ENCODE measurements at regions not wholly inside any gene's neighbourhood (a gene's known extent, or its start where the extent isn't known, plus 50 kb on each side); places are given as distances from the start of the nearest gene placed in this dataset.
"Not testable (repeated sequence)": the region's sequence is repeated elsewhere in the genome, so short reads cannot be mapped to it uniquely, and the experiment has no call there.

DNA sequence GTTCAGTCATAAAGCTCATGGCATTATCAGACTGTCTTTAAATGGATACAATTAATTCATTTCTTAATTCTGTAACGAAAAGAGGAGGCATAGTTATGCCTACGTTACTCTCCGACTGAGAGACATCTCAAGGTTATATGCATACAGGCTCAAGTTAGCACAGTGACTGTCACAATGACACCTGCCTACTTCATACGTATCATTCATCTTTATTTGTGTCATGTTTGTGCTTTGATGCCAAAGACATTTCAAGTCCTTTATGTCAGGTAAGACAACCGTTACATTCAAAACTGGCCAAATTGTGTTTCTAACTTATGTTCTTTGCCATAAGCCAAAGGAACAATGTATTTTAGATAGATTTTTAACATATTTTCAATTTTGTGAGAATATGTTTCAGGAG, 328.8 kb upstream of the NRG3 start:
- no peak for DNase-seq (ENCODE audit: extremely low read depth in 1 of 2, low read depth in 1 of 2)

DNA sequence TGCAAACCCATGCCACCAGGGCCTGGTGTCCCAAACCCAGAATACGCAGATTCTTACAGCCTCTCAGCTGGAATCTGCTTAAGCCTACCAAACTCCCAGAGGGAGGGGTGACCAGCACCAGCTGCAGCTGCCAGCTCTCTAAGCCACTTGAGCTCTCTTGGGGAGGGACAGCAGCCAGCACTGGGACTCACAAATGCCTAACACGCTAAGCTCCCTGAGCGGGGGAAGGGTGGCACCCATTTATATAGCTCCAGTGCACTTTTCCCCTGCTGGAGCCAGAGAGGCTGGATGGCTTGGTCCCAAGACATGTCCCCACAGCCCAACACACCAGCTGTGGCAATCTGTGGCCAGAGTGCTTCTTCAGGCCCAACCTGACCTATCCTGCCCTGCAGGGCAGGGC, 326.8 kb upstream of the NRG3 start:
- DNase-seq (ENCODE audit: extremely low read depth in 1 of 2, low read depth in 1 of 2), result no peak

DNA sequence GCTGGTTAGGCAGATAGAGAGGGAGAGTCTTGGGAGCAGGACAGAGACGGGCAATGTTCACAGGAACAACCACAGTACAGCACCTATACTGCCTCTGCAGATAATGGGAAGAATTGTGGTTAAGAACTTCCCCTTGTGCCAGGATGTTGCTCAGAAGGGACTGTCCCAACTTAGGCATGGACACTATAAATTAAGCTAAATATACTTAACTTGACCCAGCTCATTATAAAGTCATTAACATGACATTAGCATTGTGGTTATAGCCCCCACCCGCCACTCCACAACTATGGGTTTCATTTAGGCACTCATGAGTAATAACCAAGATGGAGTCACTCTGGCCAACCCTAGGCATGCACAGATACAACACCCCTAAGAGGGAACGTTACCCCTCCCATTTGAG, 310.9 kb upstream of the NRG3 start:
- no peak for DNase-seq (ENCODE audit: extremely low read depth in 1 of 2, low read depth in 1 of 2)

DNA sequence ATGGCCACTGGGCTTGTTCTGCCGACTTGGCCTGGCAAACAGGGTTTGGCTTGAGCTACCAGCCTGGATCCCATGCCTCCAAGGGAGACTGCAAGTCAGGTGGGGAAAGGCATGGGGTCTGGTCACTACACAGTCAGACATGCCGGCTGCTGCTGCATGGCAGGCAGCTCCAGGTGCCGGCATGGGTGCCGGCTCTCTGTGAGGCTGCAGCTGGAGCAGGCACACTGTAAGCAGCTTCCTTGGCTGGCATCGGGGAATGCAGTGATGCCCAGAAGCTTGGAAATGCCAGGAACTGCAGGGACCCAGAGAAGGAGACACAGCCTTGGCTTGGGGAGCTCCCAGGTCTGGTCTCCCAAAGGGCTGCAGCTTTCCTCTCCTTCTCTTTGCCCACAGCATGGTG, 305.5 kb upstream of the NRG3 start:
- no peak for DNase-seq (ENCODE audit: extremely low read depth in 1 of 2, low read depth in 1 of 2)

DNA sequence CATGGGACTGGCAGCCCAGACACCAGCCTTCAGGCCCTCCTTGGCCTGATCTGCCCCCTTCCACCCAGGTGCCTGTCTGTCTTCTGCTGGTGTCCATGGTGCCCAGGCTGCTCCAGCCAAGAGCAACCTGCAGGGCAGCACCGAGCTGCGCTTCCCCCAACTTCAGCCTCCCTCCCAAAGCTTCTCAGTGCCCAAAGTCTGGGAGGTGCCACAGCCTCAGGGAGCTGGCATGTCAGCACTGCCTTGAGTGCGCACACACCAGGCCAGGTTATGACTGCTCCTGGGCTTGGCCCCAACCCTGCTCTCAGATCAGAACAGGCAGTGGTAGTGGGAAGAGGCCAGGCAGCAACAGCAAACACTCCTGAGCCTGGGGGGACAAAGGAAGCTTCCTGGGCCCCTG, 304.6 kb upstream of the NRG3 start:
- no peak for DNase-seq (ENCODE audit: extremely low read depth in 1 of 2, low read depth in 1 of 2)

DNA sequence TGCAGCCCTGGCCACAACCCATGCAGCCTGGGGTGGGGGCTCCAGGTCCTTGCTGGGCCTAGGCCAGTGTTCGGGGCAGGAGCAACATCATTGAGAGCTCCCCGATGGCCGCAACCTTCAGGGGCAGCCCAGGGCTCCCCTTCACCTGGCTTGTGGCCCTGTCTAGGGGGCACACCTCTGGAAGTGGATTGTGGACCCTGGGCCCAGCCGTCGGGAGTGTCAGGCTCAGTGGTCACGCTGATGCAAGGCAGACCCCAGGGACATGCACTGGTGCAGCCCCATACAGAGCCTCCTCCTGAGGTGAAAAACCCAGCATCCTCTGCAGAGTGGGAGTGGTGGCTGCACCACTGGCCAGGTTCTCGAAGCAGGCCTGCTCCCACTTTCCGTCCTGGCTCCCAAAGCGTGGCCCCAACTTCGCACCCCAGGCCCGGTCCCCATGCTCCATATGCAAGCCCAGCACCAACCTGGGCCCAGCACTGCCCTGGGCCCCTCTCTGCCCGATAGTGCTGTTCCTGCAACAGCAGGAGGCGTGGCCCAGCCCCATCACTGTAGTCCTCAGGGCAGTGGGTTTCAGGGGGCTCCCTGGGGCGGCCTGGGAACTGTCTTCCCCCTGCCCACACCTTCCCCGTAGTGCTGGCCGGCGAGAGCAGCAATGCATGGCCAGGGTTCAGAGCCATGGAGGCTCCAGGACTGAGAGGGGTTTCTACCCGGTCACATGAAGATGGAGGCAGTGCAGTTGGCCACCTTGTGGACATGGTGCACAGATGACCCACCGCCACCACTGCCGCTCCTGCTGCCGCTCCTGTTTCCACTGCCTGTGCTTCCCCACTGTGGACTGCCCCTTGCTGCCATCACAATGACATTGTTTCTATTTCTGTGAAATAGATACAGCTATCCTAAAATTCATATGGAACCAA, 303.9 kb upstream of the NRG3 start:
- DNase-seq (ENCODE audit: extremely low read depth in 1 of 2, low read depth in 1 of 2), result no peak

DNA sequence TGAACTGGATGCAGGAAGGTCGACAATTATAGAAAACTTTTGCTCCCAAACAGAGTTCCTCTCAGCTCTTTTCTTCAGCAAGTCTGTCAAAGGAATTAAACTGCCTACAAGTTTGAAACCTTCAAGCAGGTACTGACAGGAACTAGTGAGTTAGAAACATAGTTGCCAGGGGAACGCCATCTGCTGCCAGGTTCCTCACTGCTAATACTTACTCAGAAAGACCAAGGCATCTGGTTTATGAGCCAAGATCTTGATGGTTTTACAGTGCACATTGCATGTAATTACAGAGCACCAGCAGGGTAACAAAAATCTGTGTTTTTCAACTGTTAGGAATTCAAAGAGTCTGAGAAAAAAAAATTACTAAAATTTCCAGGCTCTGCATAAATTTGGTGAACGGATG, 300.0 kb upstream of the NRG3 start:
- no peak for DNase-seq (ENCODE audit: extremely low read depth in 1 of 2, low read depth in 1 of 2)

GRCh38 chr10:81576336-81576735, 298.7 kb upstream of the NRG3 start:
- no peak for DNase-seq (ENCODE audit: extremely low read depth in 1 of 2, low read depth in 1 of 2)

GRCh38 chr10:81594991-81595390, 280.0 kb upstream of the NRG3 start:
- no peak for DNase-seq (ENCODE audit: extremely low read depth in 1 of 2, low read depth in 1 of 2)

DNA sequence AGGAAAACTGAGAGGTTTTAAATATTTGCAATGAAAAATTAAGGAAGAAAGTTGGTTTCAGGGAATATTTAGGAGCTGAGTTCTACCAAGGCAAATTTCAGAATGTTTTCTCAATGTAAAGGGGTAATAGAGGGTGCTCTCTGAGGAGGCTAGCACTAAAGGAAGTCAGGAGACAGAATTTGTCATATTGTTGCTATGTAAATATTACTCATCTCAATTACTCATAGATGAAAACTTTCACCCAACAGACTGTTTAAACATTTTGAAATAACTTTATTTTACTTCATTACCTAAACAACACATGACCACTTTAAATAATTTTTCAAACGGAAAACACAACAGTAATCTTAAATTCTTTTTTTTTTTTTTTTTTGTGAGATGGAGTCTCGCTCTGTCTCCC, 274.8 kb upstream of the NRG3 start:
- DNase-seq (ENCODE audit: extremely low read depth in 1 of 2, low read depth in 1 of 2), result no peak

DNA sequence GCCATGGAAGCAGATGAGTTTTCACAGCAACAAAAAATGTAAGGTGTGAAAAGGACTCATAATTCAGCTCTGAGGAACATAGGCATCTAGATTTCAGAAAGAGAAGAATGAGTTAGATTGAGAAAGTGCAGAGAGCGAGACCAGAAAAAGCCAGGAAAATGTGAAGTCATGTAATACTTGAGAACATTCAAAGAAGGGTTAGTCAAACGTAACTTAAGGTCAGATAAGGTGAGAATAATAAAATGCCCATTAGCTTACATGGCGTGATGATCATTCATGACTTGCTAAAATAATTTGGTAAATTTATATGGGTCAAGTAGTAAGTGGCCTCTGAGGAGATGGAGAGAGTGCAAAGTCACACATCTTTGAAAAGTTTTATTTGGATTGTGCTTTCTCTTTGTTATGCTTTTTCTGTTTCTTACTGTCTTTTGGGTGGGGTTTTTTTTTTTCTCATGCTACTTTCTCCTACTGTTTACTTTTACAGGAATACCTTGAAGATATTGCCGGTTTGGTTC, 271.8 kb upstream of the NRG3 start:
- no peak for DNase-seq (ENCODE audit: extremely low read depth in 1 of 2, low read depth in 1 of 2)

DNA sequence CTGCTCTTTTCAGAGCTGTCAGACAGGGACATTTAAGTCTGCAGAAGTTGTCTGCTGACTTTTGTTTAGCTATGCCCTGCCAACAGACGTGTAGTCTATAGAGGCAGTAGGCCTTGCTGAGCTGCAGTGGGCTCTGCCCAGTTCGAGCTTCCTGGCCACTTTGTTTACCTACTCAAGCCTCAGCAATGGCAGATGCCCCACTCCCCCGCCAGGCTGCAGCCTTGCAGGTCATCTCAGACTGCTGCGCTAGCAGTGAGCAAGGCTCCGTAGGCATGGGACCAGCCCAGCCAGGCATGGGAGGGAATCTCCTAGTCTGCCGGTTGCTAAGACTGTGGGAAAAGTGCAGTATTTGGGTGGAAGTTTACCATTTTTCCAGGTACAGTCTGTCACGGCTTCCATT, 230.5 kb upstream of the NRG3 start:
- DNase-seq (ENCODE audit: extremely low read depth in 1 of 2, low read depth in 1 of 2), result not testable (repeated sequence)

- DNase-seq (ENCODE audit: extremely low read depth in 1 of 2, low read depth in 1 of 2), result no peak
Measured at GRCh38 chr10:81655986-81656385, 219.0 kb upstream of the NRG3 start.

DNA sequence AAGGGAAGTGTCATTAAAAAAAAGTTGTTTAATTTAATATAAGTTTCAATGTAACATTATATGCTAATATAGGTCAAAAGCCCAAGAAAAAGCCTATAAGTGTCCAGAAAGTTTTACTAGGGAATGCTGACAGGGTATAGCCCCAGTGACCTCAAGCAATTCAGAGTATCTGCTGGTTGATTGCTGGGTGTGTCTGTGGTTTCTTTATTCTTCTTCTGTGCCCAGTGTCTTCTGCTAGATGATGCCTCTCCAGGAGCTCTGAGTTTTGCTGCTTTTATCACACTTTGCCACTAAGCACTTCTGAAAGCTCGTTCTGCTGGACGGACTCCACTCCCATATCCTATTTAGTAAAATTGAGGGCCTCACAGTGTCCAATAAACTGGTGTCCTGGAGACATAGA, 212.2 kb upstream of the NRG3 start:
- DNase-seq (ENCODE audit: extremely low read depth in 1 of 2, low read depth in 1 of 2), result no peak

- DNase-seq (ENCODE audit: extremely low read depth in 1 of 2, low read depth in 1 of 2), result not testable (repeated sequence)
Measured at GRCh38 chr10:81664800-81665199, 210.2 kb upstream of the NRG3 start.

GRCh38 chr10:81674941-81675340, 200.1 kb upstream of the NRG3 start:
- DNase-seq (ENCODE audit: extremely low read depth in 1 of 2, low read depth in 1 of 2), result no peak

DNA sequence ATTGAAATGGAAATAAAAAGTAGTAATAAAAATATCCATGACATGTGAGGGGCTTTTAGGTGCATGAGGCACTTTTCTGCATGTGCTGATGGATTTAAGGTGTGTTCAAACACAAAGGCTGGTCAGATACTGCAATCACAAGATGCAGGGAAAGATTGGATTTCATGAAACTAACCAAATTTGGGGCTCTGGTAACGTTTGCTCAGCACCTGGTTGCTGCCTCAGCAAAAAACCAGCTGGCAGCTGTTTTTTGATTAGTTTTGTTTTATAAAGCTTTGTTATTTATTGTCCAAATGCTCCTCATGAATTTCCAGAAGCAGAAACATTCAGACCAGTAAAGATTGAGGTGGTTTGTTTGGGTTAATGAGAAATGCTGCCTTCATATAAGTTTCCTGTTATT, 195.7 kb upstream of the NRG3 start:
- DNase-seq (ENCODE audit: extremely low read depth in 1 of 2, low read depth in 1 of 2), result no peak

- DNase-seq (ENCODE audit: extremely low read depth in 1 of 2, low read depth in 1 of 2), result no peak
Measured at GRCh38 chr10:81680359-81680758, 194.6 kb upstream of the NRG3 start.

GRCh38 chr10:81688459-81688858, 186.5 kb upstream of the NRG3 start:
- no peak for DNase-seq (ENCODE audit: extremely low read depth in 1 of 2, low read depth in 1 of 2)

DNA sequence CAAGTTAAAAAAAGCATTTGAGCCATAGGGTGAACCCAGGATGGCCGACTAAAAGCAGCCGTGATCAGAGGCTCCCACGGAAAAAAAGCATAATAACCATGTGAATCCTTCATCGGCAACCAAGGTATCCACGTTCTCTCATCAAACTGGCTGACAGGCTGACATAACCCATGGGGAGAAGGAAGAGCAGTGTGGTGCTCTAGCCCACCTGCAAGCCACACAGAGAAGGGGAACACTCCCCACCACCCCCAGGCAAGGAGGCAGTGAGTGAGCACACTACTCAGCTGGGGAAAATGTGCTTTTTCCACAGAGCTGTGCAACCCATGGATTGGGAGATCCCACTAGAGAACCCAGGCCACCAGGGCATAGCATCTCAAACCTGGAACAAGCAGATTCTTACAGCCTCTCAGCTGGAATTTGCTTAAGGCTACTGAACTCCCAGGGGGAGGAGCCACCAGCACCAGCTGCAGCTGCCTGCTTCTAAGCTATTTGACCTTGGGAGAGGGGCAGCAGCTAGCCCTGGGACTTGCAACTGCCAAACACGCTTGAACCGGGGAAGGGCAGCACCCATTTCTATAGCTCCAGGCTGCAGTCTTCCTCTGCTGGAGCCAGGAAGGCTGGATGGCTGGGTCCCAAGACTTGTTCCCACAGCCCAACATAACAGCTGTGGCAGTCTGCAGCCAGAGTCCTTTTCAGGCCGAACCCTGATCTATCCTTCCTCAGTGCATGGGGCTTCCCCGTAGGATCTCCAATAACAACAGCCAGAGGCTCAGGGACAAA, 178.2 kb upstream of the NRG3 start:
- DNase-seq (ENCODE audit: extremely low read depth in 1 of 2, low read depth in 1 of 2), result no peak

DNA sequence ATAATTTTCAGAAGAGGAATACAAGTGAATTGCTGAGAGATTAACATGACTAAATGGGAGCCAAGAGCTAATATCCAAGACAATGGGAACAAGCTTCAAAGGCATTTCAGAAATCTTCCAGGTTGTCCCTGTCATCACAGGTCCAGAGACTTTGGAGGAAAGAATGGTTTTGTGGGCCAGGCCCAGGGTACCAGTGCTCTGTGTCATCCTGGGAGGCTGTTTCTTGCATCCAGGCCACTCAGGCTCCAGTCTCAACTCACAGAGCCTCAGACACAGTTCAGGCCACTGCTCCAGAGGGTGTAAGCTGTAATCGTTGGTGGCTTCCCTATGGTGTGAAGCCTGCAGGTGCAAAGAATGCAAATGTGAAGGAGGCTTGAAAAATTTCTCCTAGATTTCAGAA, 170.4 kb upstream of the NRG3 start:
- DNase-seq (ENCODE audit: extremely low read depth in 1 of 2, low read depth in 1 of 2), result no peak

- no peak for DNase-seq (ENCODE audit: extremely low read depth in 1 of 2, low read depth in 1 of 2)
Measured at GRCh38 chr10:81708416-81708815, 166.6 kb upstream of the NRG3 start.

Measured in stimulated activated CD8-positive, alpha-beta memory T cell treated with anti-CD3 and anti-CD28 coated beads, Interleukin-7, amount 100 ng/mL, for 48 hours (primary cell).